A673 (cell line): ENCODE measurements at regions not wholly inside any gene's neighbourhood (a gene's known extent, or its start where the extent isn't known, plus 50 kb on each side); places are given as distances from the start of the nearest gene placed in this dataset.

Experiments
- BruUV-seq: library from RNA; stranded (reverse); fragments of 400-500 nt; replicated peaks from 2 replicates; lab custom pipeline; 2021; lab: Mats Ljungman, UMichigan
- CTCF ChIA-PET: fragments of 300-600 bp; sonication (Branson Sonifier 250); formaldehyde crosslinking; loops from one replicate; lab custom pipeline; 2022; ENCODE audit warnings: antibody characterized with exemption; lab: Charles Lee
- POLR2A ChIA-PET: fragments of 300-600 bp; sonication (Branson Sonifier 250); formaldehyde crosslinking; loops from one replicate; lab custom pipeline; 2022; ENCODE audit warnings: antibody characterized with exemption; ENCODE audit not compliant: low non-redundant PET; lab: Charles Lee
- DNase-seq: peaks from one replicate; pipeline ENCODE4 v3.0.0-alpha.2; 2015; ENCODE audit warnings: low spot score
- H3K27ac ChIP-seq: fragments of 200-600 bp; sonication (generic); 2 replicates; pipeline ENCODE4 v1.5.1; 2016; ENCODE audit warnings: mixed run types, low read depth, mild to moderate bottlenecking, mixed read lengths, antibody characterized with exemption, low read length; ENCODE audit not compliant: poor library complexity, severe bottlenecking
- H3K27me3 ChIP-seq: fragments of 200-600 bp; sonication (generic); replicated peaks from 2 replicates; pipeline ENCODE4 v1.6.1; 2017; ENCODE audit warnings: mixed run types, low read depth, mild to moderate bottlenecking, mixed read lengths, antibody characterized with exemption, low read length; ENCODE audit not compliant: insufficient read depth, poor library complexity
- H3K36me3 ChIP-seq: fragments of 200-600 bp; sonication (generic); 2 replicates; pipeline ENCODE4 v1.6.1; 2016; ENCODE audit warnings: mixed run types, mild to moderate bottlenecking, mixed read lengths, antibody characterized with exemption, low read length; ENCODE audit not compliant: insufficient read depth, poor library complexity, severe bottlenecking
- H3K4me1 ChIP-seq: fragments of 200-600 bp; sonication (generic); 2 replicates; pipeline ENCODE4 v1.6.1; 2017; ENCODE audit warnings: mixed run types, mild to moderate bottlenecking, mixed read lengths, antibody characterized with exemption, low read length; ENCODE audit not compliant: insufficient read depth, poor library complexity, severe bottlenecking
- H3K4me3 ChIP-seq: fragments of 200-600 bp; sonication (generic); 2 replicates; pipeline ENCODE4 v1.5.1; 2016; ENCODE audit warnings: low read depth, mixed run types, mild to moderate bottlenecking, mixed read lengths, low read length; ENCODE audit not compliant: poor library complexity, severe bottlenecking
- H3K9me3 ChIP-seq: fragments of 200-600 bp; sonication (generic); 2 replicates; pipeline ENCODE4 v1.6.1; 2016; ENCODE audit warnings: mixed run types, low read depth, mild to moderate bottlenecking, mixed read lengths, antibody characterized with exemption, low read length; ENCODE audit not compliant: poor library complexity, severe bottlenecking
- EZH2 ChIP-seq: fragments of 200-600 bp; sonication (generic); IDR thresholded peaks from 2 replicates; pipeline ENCODE4 v1.6.1; 2017; ENCODE audit warnings: borderline replicate concordance, low read depth, mild to moderate bottlenecking, mixed read lengths, antibody characterized with exemption, low read length; ENCODE audit not compliant: poor library complexity, severe bottlenecking
- intact Hi-C: fragments of 100-400 bp; cut with micrococcal nuclease; formaldehyde crosslinking; loops from one replicate; pipeline ENCODE4 v1.10.0; 2022; ENCODE audit not compliant: unreplicated experiment
- TF ChIP-seq, protein P1 (sequence below): fragments of 300-800, 200-600 bp; sonication (generic); conservative IDR thresholded peaks from 2 replicates; pipeline ENCODE4 v1.5.1; 2017; ENCODE audit warnings: low read depth, mild to moderate bottlenecking, antibody characterized with exemption, low read length, moderate library complexity, mixed read lengths

DNA sequence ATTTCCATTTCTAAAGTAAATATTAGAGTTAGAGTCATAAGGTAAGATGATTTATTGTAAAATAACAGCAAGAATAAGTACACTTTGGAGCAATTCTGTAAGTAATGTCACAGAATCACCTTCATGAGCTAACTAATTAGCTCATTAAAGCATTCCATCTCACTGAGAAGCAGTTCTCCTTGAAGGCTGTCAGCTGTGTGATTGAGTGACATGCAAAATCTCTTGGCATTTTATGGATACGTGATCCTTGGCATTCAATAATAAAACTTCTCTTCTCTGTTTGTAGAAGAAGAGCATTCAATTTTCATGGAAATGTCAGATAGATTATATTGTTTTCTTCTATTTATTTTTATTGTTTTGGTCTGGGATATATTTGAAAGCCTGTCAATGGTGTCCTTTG, 1389.3 kb downstream of the GATA3 start:
- DNase-seq = no peak
- TF ChIP-seq EZH2 = no peak
- TF ChIP-seq, protein P1, sequence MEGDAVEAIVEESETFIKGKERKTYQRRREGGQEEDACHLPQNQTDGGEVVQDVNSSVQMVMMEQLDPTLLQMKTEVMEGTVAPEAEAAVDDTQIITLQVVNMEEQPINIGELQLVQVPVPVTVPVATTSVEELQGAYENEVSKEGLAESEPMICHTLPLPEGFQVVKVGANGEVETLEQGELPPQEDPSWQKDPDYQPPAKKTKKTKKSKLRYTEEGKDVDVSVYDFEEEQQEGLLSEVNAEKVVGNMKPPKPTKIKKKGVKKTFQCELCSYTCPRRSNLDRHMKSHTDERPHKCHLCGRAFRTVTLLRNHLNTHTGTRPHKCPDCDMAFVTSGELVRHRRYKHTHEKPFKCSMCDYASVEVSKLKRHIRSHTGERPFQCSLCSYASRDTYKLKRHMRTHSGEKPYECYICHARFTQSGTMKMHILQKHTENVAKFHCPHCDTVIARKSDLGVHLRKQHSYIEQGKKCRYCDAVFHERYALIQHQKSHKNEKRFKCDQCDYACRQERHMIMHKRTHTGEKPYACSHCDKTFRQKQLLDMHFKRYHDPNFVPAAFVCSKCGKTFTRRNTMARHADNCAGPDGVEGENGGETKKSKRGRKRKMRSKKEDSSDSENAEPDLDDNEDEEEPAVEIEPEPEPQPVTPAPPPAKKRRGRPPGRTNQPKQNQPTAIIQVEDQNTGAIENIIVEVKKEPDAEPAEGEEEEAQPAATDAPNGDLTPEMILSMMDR = no peak
- H3K27me3 ChIP-seq = no peaks in the 10 kb centered on the region
- CTCF ChIA-PET = no interaction called here
- H3K27ac ChIP-seq = no peak overlapping the region
- BruUV-seq = no TSS peak
- POLR2A ChIA-PET = no interaction called here
- no peak overlapping the region for H3K4me3 ChIP-seq
- no peaks in the 10 kb centered on the region for H3K4me1 ChIP-seq
- intact Hi-C loops = no loop called here
- H3K36me3 ChIP-seq = no peaks in the 10 kb centered on the region
- H3K9me3 ChIP-seq = no peaks in the 10 kb centered on the region

DNA sequence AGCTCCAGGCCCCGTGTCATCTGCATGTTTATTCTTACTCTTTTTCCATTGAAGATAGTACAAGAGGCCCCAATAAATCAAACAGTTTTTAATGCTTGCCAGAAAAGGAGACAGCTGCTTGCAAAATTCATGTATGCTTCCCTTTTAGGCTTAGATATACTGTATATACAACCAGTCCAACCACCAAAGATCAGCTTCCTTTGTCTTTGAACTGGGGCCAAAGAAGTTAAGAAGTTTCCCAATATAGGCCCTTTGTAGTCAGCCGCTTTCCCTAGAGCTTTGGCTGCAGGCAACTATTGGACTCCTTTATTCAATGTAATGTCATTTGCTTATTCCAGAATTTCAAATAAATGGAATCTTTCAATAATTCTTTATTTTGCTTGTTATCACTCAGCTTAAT, 1395.0 kb downstream of the GATA3 start:
- CTCF ChIA-PET = no interaction called here
- POLR2A ChIA-PET = no interaction called here
- no TSS peak for BruUV-seq
- Histone ChIP-seq H3K9me3 (peaks cover 5% of the 10 kb centered on the region), H3K27me3 (no peaks in the 10 kb centered on the region), H3K27ac (no peak overlapping the region), H3K36me3 (no peaks in the 10 kb centered on the region), H3K4me1 (no peaks in the 10 kb centered on the region), H3K4me3 (no peak overlapping the region)
- intact Hi-C loops = no loop called here
- DNase-seq = no peak
- TF ChIP-seq EZH2 = no peak
- TF ChIP-seq, protein P1 = no peak

DNA sequence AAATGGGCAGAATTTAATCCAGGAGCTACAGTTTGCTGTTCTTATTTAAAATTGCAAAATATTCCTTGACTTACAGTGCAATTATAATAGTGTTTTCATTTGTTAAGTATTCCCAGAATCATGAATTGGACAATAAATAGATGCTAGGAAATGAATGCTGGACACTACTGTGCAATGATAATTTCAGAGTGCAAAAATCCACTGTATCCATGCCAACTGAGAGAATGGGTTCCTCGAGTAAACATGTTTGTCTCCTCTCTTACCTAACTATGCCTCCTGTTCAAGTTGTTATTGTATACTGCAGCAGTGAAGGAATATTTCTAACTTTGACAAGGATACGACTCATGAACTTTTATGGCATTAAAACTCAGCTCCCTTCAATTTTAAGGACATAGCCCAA, 1396.3 kb downstream of the GATA3 start:
- POLR2A ChIA-PET = no interaction called here
- CTCF ChIA-PET = no interaction called here
- no peak overlapping the region for H3K27ac ChIP-seq
- no peaks in the 10 kb centered on the region for H3K27me3 ChIP-seq
- BruUV-seq = no TSS peak
- no peak for DNase-seq
- no peaks in the 10 kb centered on the region for H3K4me1 ChIP-seq
- no peak for TF ChIP-seq EZH2
- TF ChIP-seq, protein P1 = no peak
- no peaks in the 10 kb centered on the region for H3K36me3 ChIP-seq
- intact Hi-C loops = no loop called here
- peaks cover 8% of the 10 kb centered on the region for H3K9me3 ChIP-seq
- H3K4me3 ChIP-seq = no peak overlapping the region
